CD14-positive monocyte (primary cell): ENCODE measurements at regions not wholly inside any gene's neighbourhood (a gene's known extent, or its start where the extent isn't known, plus 50 kb on each side); places are given as distances from the start of the nearest gene placed in this dataset.

Source experiments
- DNase-seq, 3 donors: peaks; one replicate each; pipeline ENCODE4 v3.0.0-alpha.2; 2011 to 2022
- H2AFZ ChIP-seq: 2 replicates; pipeline ENCODE4 v1.6.0; 2012; ENCODE audit warnings: mild to moderate bottlenecking, low read depth, low read length, inconsistent platforms; ENCODE audit not compliant: insufficient read depth, poor library complexity, severe bottlenecking
- H3K27ac ChIP-seq, 2 donors: 1 replicate in 1 of 2; 2 replicates in 1 of 2; pipeline ENCODE4 v1.5.1; 2012 to 2013; ENCODE audit warnings: low read length in 2 of 2, control low read depth in 1 of 2, inconsistent platforms in 1 of 2, low read depth in 1 of 2, mild to moderate bottlenecking in 1 of 2
- H3K27me3 ChIP-seq, 2 donors: one replicate each; pipeline versions ENCODE4 v1.6.0 to v1.6.1; 2011 to 2013; ENCODE audit warnings: low read length in 2 of 2; ENCODE audit not compliant: control insufficient read depth in 2 of 2, insufficient read depth in 2 of 2
- H3K36me3 ChIP-seq, 2 donors: replicated peaks in 1 of 2; 1 replicate in 1 of 2; 2 replicates in 1 of 2; pipeline versions ENCODE4 v1.5.1 to v1.6.1; 2012 to 2013; ENCODE audit warnings: low read length in 2 of 2, control low read depth in 1 of 2, inconsistent platforms in 1 of 2, mild to moderate bottlenecking in 1 of 2; ENCODE audit not compliant: insufficient read depth in 2 of 2, control insufficient read depth in 1 of 2
- H3K4me1 ChIP-seq, 2 donors: 1 replicate in 1 of 2; 2 replicates in 1 of 2; pipeline versions ENCODE4 v1.5.1 to v1.6.1; 2012 to 2013; ENCODE audit warnings: low read length in 2 of 2, control low read depth in 1 of 2, inconsistent platforms in 1 of 2, mild to moderate bottlenecking in 1 of 2, moderate library complexity in 1 of 2; ENCODE audit not compliant: insufficient read depth in 2 of 2, control insufficient read depth in 1 of 2
- H3K4me2 ChIP-seq: replicated peaks from 2 replicates; pipeline ENCODE3; 2012; ENCODE audit warnings: low read length, moderate library complexity, mild to moderate bottlenecking; ENCODE audit not compliant: poor library complexity, severe bottlenecking; ENCODE audit errors: extremely low read depth
- H3K4me3 ChIP-seq, 3 experiments: fragments of 200-600 bp in 1 of 3; sonication (generic) in 1 of 3; replicated peaks in 1 of 3; 1 replicate in 2 of 3; 2 replicates in 1 of 3; pipeline ENCODE4 v1.5.1; 2011 to 2013; ENCODE audit warnings: low read length in 3 of 3, mild to moderate bottlenecking in 3 of 3, control low read depth in 2 of 3, low read depth in 2 of 3, inconsistent platforms in 1 of 3, moderate library complexity in 1 of 3
- H3K79me2 ChIP-seq: 2 replicates; pipeline ENCODE4 v1.6.0; 2012; ENCODE audit warnings: mild to moderate bottlenecking, control low read depth, inconsistent platforms, low read length, moderate library complexity; ENCODE audit not compliant: insufficient read depth
- H3K9ac ChIP-seq: 2 replicates; pipeline ENCODE4 v1.6.0; 2017; ENCODE audit warnings: low read length, mild to moderate bottlenecking; ENCODE audit not compliant: insufficient read depth, poor library complexity, severe bottlenecking
- H3K9me3 ChIP-seq, 2 donors: replicated peaks in 1 of 2; 1 replicate in 1 of 2; 2 replicates in 1 of 2; pipeline versions ENCODE4 v1.5.1 to v1.6.1; 2012 to 2013; ENCODE audit warnings: low read length in 2 of 2, control low read depth in 1 of 2; ENCODE audit not compliant: control insufficient read depth in 1 of 2, insufficient read depth in 1 of 2
- H4K20me1 ChIP-seq: 2 replicates; pipeline ENCODE4 v1.6.0; 2012; ENCODE audit warnings: mild to moderate bottlenecking, low read length, control low read depth, moderate library complexity; ENCODE audit not compliant: insufficient read depth
- H3K27ac Mint-ChIP-seq, 7 donors: one replicate each; pipeline ENCODE4 v1.8.0; 2020; ENCODE audit warnings: mild to moderate bottlenecking in 7 of 7, mixed read lengths in 7 of 7, moderate library complexity in 6 of 7, inconsistent platforms in 2 of 7
- H3K27me3 Mint-ChIP-seq, 3 donors: one replicate each; pipeline ENCODE4 v1.8.0; 2021 to 2022; ENCODE audit warnings: low read depth in 3 of 3, mild to moderate bottlenecking in 3 of 3, mixed read lengths in 3 of 3, moderate library complexity in 3 of 3, inconsistent platforms in 1 of 3
- H3K36me3 Mint-ChIP-seq, 2 donors: one replicate each; pipeline ENCODE4 v1.8.0; 2020; ENCODE audit warnings: mixed read lengths in 2 of 2, inconsistent platforms in 1 of 2, mild to moderate bottlenecking in 1 of 2
- H3K4me1 Mint-ChIP-seq: one replicate; pipeline ENCODE4 v1.8.0; 2020; ENCODE audit warnings: mild to moderate bottlenecking, mixed read lengths
- H3K4me3 Mint-ChIP-seq, 2 donors: one replicate each; pipeline ENCODE4 v1.8.0; 2020; ENCODE audit warnings: mild to moderate bottlenecking in 2 of 2, mixed read lengths in 2 of 2, moderate library complexity in 1 of 2
- H3K9me3 Mint-ChIP-seq, 7 donors: one replicate each; pipeline ENCODE4 v1.8.0; 2020 to 2022; ENCODE audit warnings: mixed read lengths in 7 of 7, mild to moderate bottlenecking in 6 of 7, moderate library complexity in 6 of 7, inconsistent platforms in 2 of 7
- WGBS: methylation state at CpG from one replicate; pipeline ENCODE4 v1.1.5; 2013; ENCODE audit warnings: missing lambda C conversion rate; ENCODE audit not compliant: insufficient coverage; 5-methylcytosine and 5-hydroxymethylcytosine counted together
- intact Hi-C, 2 donors: fragments of 100-400 bp; cut with micrococcal nuclease; formaldehyde crosslinking; loops; one replicate each; pipeline versions ENCODE4 v1.15.0 to v1.15.1; 2023
- TF ChIP-seq, protein P1 (sequence below): fragments of 200-600 bp; IDR thresholded peaks from one replicate; pipeline ENCODE4 v1.8.0; 2022; ENCODE audit warnings: antibody characterized with exemption, mild to moderate bottlenecking

DNA sequence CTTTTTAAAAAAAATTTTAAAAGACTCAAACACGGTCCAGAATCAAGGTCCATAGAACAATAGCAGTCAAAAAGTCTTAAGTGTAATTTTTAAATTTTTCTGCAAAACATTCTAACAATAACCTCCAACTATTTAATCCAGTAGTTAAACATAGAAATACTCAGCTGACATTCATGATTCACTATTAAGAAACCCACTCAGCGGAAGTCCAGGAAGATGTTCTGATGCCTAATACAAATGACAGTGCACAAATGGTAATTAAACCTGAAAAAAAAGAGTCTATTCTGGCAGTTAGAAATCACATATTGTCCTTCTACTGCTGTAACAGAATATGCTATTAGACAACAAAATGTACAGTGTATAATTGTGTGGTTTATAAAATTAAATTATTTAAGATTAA lies 128.2 kb upstream of the BMP5 start:
- peaks cover 0 to 4% (median 3%) of the 10 kb centered on the region in 7 donors for H3K9me3 Mint-ChIP-seq
- TF ChIP-seq, protein P1, sequence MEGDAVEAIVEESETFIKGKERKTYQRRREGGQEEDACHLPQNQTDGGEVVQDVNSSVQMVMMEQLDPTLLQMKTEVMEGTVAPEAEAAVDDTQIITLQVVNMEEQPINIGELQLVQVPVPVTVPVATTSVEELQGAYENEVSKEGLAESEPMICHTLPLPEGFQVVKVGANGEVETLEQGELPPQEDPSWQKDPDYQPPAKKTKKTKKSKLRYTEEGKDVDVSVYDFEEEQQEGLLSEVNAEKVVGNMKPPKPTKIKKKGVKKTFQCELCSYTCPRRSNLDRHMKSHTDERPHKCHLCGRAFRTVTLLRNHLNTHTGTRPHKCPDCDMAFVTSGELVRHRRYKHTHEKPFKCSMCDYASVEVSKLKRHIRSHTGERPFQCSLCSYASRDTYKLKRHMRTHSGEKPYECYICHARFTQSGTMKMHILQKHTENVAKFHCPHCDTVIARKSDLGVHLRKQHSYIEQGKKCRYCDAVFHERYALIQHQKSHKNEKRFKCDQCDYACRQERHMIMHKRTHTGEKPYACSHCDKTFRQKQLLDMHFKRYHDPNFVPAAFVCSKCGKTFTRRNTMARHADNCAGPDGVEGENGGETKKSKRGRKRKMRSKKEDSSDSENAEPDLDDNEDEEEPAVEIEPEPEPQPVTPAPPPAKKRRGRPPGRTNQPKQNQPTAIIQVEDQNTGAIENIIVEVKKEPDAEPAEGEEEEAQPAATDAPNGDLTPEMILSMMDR: no peak

DNA sequence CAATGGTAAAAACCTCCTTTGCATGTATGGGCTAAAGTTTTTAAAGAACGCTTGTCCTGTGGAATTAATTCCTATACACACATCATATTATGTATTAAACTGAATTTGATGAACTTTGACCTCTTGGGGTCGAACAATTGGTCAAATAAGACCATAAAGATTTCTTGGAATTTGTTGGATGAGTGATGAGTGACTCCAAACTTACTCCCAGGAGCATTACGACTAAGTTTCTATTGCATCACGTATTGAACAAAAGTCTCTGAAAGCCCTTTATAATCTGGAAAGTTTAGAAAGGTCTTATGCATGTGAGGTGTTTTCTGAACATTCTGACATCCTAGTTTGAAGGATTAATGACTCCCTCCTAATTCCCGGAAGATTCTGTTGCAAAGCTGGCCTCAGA lies 126.9 kb upstream of the BMP5 start:
- Mint-ChIP-seq H3K36me3 (no peaks in the 10 kb centered on the region), H3K4me1 (peaks cover 13% of the 10 kb centered on the region), H3K4me3 (no peak overlapping the region), H3K27ac (no peak overlapping the region), H3K9me3 (peaks cover 0 to 4% (median 3%) of the 10 kb centered on the region in 7 donors), H3K27me3 (peaks cover 0 to 5% (median 5%) of the 10 kb centered on the region in 3 donors)
- H3K4me1 ChIP-seq: peaks cover 14 to 15% of the 10 kb centered on the region in 2 donors
- H2AFZ ChIP-seq: no peak overlapping the region
- intact Hi-C loops: no loop called here
- H4K20me1 ChIP-seq: no peaks in the 10 kb centered on the region
- DNase-seq: no peak
- H3K9ac ChIP-seq: no peak overlapping the region
- no peaks in the 10 kb centered on the region for H3K27me3 ChIP-seq
- no peaks in the 10 kb centered on the region for H3K79me2 ChIP-seq
- no peak overlapping the region for H3K4me3 ChIP-seq
- no peak overlapping the region for H3K27ac ChIP-seq
- WGBS: no CpG with 5 or more reads among the region's 5 CpGs
- H3K9me3 ChIP-seq: no peaks in the 10 kb centered on the region
- no peaks in the 10 kb centered on the region for H3K36me3 ChIP-seq
- no peak overlapping the region for H3K4me2 ChIP-seq
- TF ChIP-seq, protein P1: no peak

More for the DNA sequence above, 128.2 kb upstream of the BMP5 start:
- DNase-seq: peak; percentile 21 to 52 (median 36)
- no peak overlapping the region for H3K27ac ChIP-seq
- H3K79me2 ChIP-seq: no peaks in the 10 kb centered on the region
- H3K36me3 ChIP-seq: no peaks in the 10 kb centered on the region
- no CpG with 5 or more reads among the region's 2 CpGs for WGBS
- intact Hi-C loops: no loop called here
- no peak overlapping the region for H3K4me2 ChIP-seq
- no peak overlapping the region for H2AFZ ChIP-seq
- no peaks in the 10 kb centered on the region for H3K9me3 ChIP-seq
- Mint-ChIP-seq H3K27me3 (peaks cover 0 to 5% (median 3%) of the 10 kb centered on the region in 3 donors), H3K36me3 (no peaks in the 10 kb centered on the region), H3K4me1 (peaks cover 13% of the 10 kb centered on the region), H3K4me3 (no peak overlapping the region), H3K27ac (no peak overlapping the region)
- H4K20me1 ChIP-seq: no peaks in the 10 kb centered on the region
- no peaks in the 10 kb centered on the region for H3K27me3 ChIP-seq
- no peak overlapping the region for H3K9ac ChIP-seq
- peaks cover 14 to 15% of the 10 kb centered on the region in 2 donors for H3K4me1 ChIP-seq
- no peak overlapping the region for H3K4me3 ChIP-seq
